ENCODE measurements at regions not wholly inside any gene's neighbourhood (a gene's known extent, or its start where the extent isn't known, plus 50 kb on each side); places are given as distances from the start of the nearest gene placed in this dataset.

- no peaks in the 10 kb centered on the region for H3F3A ChIP-seq (ENCODE audit: insufficient read depth, low read depth)
- peaks cover 41% of the 10 kb centered on the region for H3K27me3 ChIP-seq (ENCODE audit: insufficient read depth, low read depth)
- H2AFZ ChIP-seq, result no peak overlapping the region
- H4K20me1 ChIP-seq (ENCODE audit: insufficient read depth), result no peaks in the 10 kb centered on the region
- ChIA-PET CTCF (no interaction called here), POLR2A (ENCODE audit: unreplicated experiment) (no interaction called here)
- H3K4me2 ChIP-seq, result no peak overlapping the region
- H3K4me1 ChIP-seq (replicated peaks; ENCODE audit: insufficient read depth), result no peaks in the 10 kb centered on the region
- no peak for TF ChIP-seq CTCF (conservative IDR thresholded peaks at IDR 0.05)
- TF ChIP-seq EZH2 (IDR thresholded peaks at IDR 0.05; ENCODE audit: low read depth), result no peak
- no peaks in the 10 kb centered on the region for H3K9me3 ChIP-seq (ENCODE audit: insufficient read depth, low read depth)
- no peak overlapping the region for H3K4me3 ChIP-seq
- no peak overlapping the region for H3K27ac ChIP-seq
- no peaks in the 10 kb centered on the region for H3K79me2 ChIP-seq (ENCODE audit: low read depth)
- BruUV-seq (replicated peaks), result no TSS peak
- no peaks in the 10 kb centered on the region for H3K9me2 ChIP-seq (ENCODE audit: insufficient read depth)
- no peaks in the 10 kb centered on the region for H3K36me3 ChIP-seq (ENCODE audit: low read depth)
- intact Hi-C loops (cut with micrococcal nuclease; ENCODE audit: unreplicated experiment), result no loop called here
- DNase-seq, result no peak
These were observed 119.9 kb downstream of the ADCYAP1R1 start for GRCh38 chr7:31171984-31172383.

DNA sequence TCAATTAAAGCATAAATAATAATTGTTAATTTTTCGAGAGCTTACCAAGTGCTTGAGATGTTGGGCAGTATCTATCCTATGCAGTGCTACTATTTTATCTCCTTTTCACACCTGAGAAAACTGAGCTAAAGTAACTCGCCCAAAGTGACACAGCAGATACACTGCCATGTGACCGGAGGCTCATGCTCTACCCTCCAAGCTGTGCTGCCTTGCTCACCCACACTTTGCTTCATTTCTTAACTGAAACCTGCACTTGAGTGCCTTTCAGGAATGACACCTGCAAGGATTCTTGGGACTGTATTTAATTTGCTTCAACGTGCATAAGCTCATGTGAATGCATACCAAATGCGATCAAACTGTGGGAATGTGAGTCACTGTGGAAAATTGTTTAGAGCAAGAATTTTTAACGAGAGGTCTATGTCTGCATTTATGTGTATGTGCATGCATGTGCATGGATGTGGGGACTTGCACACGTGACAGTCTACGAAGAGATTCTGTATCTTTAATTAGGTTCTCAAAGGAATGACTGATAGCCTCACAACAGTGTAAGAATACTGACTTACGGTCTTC is 119.2 kb downstream of the ADCYAP1R1 start:
- ChIA-PET POLR2A (ENCODE audit: unreplicated experiment) (no interaction called here), CTCF (no interaction called here)
- Histone ChIP-seq H3K27ac (no peak overlapping the region), H2AFZ (no peak overlapping the region), H3K9me3 (ENCODE audit: insufficient read depth, low read depth) (no peaks in the 10 kb centered on the region), H3K9me2 (ENCODE audit: insufficient read depth) (no peaks in the 10 kb centered on the region), H3K4me3 (no peak overlapping the region), H3K36me3 (ENCODE audit: low read depth) (no peaks in the 10 kb centered on the region), H3K4me1 (replicated peaks; ENCODE audit: insufficient read depth) (no peaks in the 10 kb centered on the region), H3K79me2 (ENCODE audit: low read depth) (no peaks in the 10 kb centered on the region), H4K20me1 (ENCODE audit: insufficient read depth) (no peaks in the 10 kb centered on the region), H3K4me2 (no peak overlapping the region), H3F3A (ENCODE audit: insufficient read depth, low read depth) (no peaks in the 10 kb centered on the region), H3K27me3 (ENCODE audit: insufficient read depth, low read depth) (peaks cover 41% of the 10 kb centered on the region)
- TF ChIP-seq EZH2 (IDR thresholded peaks at IDR 0.05; ENCODE audit: low read depth), result no peak
- no peak for TF ChIP-seq CTCF (conservative IDR thresholded peaks at IDR 0.05)
- no TSS peak for BruUV-seq (replicated peaks)
- no peak for DNase-seq
- intact Hi-C loops (cut with micrococcal nuclease; ENCODE audit: unreplicated experiment), result no loop called here
